LNCAP (cell line): ENCODE measurements at regions not wholly inside any gene's neighbourhood (a gene's known extent, or its start where the extent isn't known, plus 50 kb on each side); places are given as distances from the start of the nearest gene placed in this dataset.

Experiments used
- CTCF ChIP-seq: fragments of 450-650 bp; IDR thresholded peaks from 2 replicates; pipeline ENCODE4 v1.5.1; 2017; ENCODE audit warnings: mild to moderate bottlenecking

GRCh38 chr6:156662025-156662445, 115.1 kb upstream of the ARID1B start:
- peak; percentile 90 for TF ChIP-seq CTCF

- no peak for TF ChIP-seq CTCF
These were observed 116.8 kb upstream of the ARID1B start for GRCh38 chr6:156660389-156660788.

- no peak for TF ChIP-seq CTCF
These were observed 117.4 kb upstream of the ARID1B start for GRCh38 chr6:156659822-156660198.

GRCh38 chr6:156658966-156659821, 118.0 kb upstream of the ARID1B start:
- TF ChIP-seq CTCF: no peak

GRCh38 chr6:156658186-156658965, 118.8 kb upstream of the ARID1B start:
- no peak for TF ChIP-seq CTCF

- no peak for TF ChIP-seq CTCF
These were observed 119.9 kb upstream of the ARID1B start for GRCh38 chr6:156657296-156657695.

- TF ChIP-seq CTCF: no peak
These were observed 122.0 kb upstream of the ARID1B start for GRCh38 chr6:156654919-156655918.
